ENCODE measurements at regions not wholly inside any gene's neighbourhood (a gene's known extent, or its start where the extent isn't known, plus 50 kb on each side); places are given as distances from the start of the nearest gene placed in this dataset.

DNA sequence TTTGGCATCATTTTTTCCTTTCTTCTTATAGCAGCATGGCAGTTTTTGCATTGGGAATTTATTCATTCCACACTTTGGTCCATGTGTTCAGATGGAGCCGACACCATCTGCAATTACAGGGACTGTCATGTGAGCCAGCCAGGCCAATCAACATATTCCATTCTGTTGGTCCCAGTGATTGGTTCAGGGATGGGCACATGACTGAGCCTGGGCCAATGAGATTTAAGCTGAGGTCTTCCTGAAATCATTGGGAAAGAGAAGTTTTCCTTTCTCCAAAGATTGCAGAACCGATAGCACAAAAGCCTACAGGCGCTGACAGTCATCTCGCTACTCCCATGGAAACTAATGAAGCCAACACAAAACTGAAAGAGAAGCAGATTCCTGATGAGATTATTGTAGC is 841.5 kb upstream of the TMEM132C start:
- no peak for DNase-seq

DNA sequence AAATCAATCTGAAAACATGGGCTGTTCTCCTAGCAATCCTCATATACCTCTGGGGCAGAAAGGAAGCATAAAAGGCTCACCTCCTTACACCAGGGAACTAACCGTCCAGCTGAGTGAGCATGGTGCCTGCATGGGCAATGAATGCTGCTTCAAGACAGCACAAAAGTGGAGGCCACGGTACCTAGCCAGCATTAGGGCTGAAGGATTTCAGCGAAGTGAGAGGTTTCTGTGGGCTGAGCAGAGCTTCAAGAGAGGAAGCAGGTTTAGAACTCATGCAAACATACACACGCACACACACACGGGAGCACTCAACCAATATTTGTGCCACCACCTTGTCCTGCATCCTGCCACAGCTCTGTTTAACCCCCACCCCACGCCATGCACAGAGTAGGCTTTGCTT is 838.5 kb upstream of the TMEM132C start:
- DNase-seq: no peak

DNA sequence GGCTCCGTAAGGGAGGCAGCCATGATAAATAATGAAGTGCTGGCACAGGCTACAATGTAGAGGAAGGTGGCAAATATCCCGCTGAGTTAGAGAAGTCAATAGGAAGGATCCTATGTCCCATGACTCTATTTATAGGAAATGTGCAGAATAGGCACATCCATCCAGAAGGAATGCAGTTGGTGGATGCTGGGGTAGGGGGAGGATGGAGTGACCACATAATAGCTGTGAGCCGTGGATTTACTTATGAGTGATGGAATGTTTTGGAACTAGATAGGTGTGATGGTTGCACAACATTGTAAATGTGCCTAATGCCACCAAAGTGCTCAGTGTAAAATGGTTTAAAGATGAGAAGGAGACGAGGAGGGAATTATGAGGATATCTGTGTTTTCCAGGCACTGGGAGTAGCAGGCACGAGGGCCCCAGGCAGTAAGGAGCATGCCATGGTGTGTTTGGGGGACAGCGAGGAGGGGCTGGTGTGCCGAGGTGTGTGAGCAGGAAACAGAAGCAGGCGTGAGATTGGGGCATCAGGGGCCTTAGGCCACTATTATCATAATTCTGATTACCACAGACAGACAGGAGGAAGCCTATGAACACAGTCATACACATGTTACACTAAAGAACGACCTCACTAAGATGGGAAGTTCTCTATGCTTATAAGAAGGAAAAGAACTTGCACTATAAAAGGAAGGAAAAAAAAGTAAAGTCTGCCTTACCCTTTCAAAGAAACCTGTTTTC is 837.3 kb upstream of the TMEM132C start:
- no peak for DNase-seq

DNA sequence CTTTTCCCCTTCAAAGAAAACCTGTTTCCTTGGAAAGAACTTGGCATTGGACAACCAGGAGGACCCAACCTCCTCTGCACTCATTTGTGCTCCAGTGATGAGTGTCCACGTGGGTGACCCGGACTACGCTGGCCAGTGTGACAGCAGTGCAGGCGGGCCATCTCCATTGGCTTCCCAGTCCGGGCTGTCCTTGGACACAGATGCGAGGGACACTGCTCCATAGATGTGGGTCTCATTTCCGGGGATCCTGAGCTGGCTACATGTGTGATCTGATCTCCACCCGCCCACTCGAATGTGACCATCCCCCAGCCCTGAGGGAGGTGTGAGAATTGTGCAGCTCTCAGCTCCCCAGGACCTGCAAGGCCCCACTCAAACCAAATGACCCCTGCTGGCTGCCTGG is 836.6 kb upstream of the TMEM132C start:
- no peak for DNase-seq

DNA sequence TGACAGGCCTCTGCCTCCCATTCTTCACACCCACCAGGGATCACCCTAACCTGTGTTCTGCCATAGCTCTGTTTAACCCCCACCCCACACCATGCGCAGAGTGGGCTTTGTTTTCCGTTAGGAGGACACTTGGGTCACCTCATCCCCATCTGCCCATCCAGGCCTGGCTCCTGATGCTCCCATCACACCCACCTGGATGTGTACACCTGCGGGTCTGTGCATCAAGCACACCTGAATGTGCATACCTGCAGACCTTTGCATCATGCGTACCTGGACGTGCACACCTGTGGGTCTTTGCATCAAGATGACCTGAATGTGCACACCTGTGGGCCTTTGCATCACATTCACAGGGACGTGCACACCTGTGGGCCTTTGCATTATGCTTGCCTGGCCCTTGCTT is 835.8 kb upstream of the TMEM132C start:
- no peak for DNase-seq

DNA sequence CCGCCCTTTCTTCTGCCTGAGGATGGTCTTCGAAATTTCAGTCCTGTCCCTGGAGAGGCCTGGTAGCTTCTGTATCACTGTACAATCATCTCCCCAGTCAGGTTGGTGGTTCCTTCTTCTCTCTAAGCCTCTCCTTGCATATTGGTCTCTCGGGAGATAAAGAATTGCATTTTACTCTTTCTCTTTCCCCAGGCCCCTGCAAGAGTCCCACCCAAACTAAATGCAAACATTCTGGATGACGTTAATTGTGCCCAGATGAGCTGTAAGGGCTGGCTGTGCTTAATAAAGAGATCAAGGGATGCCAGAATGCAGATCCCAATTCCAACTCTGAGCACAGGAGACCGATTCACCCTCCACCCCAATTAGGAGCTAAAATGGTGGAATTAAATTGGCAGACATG is 835.4 kb upstream of the TMEM132C start:
- no peak for DNase-seq

DNA sequence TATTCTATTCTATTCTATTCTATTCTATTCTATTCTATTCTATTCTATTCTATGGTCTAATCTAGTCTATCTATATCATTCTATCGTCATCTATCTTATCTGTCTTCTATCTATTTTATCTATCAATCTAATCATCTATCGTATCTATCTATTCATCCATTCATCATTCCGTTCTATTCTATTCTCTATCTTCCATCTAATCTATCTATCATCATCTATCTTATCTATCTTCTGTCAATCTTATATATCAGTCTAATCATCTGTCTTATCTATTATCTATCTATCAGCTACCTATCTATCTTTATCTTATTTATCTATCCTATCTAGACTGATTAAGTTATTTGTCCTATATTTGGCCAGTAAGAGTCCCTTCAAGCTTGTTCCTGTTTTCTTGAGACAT is 831.5 kb upstream of the TMEM132C start:
- DNase-seq: no peak

DNA sequence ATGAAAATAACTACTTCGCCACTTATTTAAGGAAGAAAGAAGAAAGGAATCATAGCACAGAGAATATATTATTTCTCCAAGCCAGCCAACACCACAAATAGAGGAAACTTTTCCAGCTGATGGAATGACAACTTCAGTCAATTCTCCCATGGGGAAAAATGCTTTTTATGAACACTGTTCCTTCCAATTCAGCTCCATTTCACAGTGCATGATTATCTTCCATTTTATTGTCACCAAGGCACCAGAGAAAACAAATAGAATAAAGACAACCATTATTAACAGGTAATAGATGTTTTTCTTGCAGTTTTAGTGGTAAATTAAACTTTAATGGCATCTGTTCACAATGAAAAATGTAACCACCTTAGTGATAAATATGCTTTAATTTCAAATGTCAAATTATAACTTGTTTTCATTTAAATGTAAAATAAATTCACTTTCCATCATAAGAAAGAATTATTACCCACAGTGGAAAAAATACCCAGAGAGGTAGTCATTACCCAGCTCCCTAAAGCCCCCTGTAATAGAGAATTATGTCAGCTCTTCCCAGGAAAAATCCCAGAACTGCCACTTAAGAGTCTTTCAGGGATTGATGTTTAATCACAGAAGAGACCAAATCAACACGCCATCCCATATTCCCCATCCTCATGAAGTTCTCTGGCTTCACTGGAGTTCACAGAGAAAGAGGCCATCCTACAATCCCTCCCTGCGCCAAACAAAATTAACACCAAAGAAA is 828.3 kb upstream of the TMEM132C start:
- DNase-seq: no peak

DNA sequence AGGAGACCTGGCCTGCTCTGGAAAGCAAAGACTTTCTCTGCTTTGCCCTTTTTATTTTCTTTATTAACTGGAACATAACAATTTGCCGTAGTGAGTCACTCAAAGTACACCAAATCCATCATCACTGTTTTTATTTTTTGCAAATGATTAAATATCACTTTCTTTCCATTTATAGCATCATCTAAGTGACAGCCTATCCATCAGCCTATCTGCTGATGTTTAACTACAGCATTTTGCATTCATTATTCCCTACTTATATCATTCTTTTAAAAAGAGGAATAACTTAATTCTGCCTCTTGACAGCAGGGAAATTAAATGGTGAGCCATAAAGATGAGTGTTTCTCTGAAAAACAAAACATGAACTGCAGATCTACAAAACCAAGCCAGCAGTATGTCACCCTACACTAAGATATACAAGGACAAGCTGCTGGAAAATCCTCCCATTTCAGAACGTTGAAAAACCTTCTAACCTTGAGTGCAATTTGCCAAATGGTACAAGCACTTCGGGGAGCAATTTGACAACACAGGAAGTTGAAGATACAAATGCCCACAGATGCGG is 821.3 kb upstream of the TMEM132C start:
- DNase-seq: no peak

DNA sequence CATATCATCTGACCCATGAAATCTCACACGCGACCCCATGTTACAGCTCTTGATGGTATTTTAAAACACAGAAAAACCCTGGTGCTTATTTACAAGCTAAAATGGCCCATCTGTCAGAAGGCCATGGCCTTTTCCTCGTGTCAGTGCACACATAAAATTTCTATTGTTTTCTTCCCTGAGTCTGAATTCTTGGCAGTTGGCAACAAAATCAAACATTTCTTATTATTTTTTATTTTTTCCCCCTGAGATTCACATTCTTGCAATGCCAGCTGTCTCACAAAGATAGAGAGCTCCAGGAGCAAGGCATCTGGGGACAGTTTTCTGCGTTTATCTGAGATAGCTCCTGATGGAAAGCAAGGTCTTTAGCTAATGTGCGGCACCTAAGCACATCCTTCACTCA is 818.1 kb upstream of the TMEM132C start:
- no peak for DNase-seq

DNA sequence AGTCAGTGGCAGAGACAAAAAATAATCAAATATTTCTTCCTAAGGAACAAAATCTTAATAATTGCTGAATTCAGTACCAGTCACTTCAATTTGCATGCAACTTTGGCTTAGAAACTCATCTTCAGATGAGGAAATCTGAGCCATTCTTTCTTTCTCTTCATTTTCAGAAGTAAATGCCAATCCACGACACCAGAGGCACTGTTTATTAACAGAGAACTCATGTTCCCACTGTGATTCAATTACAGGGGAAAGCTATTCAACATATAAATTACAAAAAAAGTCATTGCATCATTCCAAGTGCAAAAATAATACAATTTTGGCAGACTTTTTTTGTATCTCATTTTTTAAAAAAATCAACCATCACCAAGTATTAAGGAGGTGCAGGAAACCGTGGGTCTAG is 816.1 kb upstream of the TMEM132C start:
- DNase-seq: no peak

DNA sequence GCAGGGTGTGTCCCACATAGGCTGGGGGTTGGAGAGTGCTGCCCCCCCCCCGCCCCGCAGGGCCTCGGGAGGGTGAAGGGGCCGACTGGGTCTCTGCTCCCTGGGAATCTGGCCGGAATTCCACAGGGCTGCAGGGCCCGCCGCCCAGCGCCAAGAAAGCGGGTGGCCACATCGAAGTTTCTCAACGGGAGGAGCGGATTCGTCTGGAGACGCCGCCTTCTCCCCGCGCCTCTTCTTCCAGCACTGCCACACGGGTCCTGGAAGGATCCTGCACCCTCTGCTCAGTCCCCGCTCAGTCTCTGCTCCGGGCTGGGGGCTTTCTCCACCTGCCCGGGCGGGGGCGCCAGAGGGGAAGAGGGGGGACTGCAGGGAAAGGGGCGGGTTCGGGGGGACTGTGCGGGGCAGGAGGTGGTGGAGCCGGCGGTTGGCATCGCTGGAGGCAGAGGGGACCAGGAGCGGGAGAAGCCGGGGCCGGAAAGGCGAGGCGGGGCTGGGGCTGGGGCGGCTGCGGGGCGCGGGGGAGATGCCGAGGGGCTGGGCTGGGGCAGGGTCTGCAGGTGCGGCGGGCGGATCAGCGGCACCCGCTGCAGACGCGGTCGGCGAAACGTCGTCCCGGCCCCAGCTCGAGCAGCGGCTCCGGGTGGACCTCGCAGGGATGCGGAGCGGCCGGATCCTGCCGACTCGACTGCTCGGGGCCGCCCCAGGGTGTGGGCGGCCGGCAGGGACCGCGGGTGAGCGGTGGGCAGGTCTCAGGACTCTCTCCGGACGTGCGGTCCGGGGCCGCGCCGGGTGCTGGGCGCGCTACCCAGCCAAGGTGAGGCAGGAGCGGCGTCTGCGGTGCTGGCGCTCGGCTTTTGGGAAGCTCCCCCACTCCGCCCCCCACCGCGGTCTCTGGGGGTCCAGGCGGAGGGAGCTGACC is 811.4 kb upstream of the TMEM132C start:
- DNase-seq: no peak

DNA sequence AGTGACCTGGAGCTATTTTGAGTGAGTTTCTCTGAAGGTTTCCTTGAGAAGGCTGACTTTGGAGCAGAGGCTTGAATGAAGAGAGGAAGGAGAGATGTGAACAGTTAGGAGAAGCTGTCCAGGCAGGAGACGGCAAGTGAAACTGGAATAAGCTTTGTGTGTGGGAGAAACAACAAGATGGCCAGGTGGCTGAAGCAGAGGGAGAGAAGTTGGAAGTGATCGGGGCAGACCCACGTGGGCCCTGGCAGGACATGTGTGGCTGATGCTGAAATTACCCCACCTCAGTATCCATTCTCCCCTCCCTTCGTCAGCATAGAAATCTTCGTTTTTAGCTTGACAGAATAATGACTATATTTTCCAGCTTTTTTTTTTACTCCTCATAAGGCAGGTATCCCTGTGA is 809.2 kb upstream of the TMEM132C start:
- DNase-seq: no peak

DNA sequence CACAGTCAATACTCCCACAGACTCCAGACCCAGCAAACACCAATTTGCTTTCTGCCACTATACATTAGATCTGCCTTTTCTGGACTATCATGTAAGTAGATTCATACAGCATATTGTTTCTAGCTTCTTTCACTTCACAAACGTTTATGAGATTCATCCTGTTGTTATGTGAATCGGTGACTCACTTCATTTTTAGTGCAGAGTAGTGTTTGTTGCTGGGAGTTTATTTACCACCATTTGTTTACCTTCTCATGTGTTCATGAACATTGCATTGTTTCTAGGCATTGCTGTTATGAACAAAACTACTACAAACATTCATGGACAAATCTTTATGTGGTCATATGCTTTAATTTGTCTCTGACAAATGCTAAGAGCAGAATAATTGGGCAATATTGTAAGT is 807.8 kb upstream of the TMEM132C start:
- no peak for DNase-seq

DNA sequence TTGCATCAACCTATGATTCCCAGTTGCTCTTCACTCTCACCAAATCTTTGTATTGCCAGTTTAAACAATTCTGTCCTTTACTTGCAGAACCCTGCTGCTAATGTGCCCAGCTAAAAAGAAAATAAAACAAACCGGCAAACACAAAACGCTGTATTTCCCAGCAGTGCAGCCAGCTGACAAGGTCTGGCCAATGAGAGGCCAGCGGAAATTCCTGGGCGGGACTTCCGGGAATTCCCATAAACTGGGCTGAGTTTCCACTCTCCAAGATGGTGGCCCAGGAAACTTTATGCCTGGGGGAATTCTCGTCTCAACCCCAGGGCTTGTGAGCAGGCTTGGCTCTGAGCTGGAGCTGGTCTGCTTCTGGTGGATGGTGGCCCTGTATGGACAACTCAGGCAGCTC is 807.3 kb upstream of the TMEM132C start:
- no peak for DNase-seq

DNA sequence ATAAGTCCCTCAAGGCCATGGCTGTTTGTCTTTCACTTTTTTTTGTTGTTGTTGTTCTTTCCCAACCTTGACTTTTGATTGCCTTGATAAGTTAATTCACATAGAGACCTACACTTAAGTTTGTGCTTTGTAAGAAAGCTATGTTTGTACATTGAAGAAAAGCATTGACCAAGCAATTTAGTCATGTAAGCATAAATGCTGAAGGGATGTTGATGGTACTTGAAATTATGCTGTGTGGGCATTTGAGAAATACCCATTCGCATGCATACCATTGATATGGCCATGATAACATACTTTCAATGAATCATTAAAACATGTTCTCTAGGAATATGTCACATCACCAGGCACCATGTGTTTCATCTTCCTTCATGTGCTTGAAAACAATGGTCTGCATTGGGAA is 803.7 kb upstream of the TMEM132C start:
- no peak for DNase-seq

DNA sequence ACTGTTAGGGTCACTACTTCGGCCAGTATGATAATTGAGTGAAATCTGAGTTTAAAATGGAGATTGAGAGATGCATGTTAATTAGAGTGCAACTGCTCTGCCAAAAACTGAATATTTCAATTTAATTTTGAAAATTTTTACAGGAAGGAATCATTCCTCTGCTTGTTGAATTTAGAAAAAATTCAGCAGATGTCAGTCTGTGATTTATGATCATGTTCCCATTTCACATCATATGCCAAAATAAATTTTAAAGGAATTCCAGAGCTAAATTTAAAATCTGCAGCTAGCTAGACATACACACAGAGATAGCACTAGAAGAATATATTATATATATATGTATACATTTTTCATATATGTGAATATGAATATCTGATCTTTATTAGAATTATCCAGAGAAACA is 797.6 kb upstream of the TMEM132C start:
- no peak for DNase-seq

DNA sequence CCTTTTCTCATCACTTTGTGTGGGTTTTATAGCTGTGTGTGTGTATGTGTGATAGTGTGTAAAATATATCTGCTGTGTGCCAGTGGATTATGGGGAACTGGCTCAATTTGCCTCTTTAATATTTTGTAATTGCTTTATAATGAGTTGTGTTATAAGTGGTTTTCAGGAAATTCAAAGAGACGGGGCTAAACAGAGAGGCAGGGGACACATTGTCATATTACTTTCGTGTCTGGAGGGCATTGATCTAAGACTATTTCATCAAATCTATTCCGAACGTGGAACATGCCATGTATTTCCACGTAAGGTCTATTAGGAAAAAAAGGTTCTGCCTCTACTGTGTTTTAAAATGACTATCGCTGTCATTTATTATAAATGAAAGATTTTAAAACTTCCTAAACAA is 793.2 kb upstream of the TMEM132C start:
- DNase-seq: no peak

DNA sequence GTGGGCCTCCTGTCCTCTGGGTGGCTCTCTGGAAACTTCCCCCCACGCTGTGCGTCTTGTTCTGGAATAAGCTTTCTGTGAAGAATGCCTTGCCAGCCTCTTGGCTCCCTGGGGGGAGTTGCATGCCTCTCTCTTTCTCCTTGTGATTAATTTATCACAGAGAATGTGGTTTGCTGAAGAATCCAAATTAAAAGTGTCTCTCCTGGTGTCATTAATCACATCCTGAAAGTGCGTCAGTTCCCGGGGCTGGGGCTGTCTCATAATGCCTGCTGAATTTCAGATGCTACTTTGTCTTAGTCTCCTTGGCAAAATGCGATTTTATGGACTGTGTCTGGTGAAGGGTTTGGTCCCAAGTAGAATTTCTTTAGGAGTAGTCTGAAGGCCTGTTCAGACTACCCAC is 787.7 kb upstream of the TMEM132C start:
- DNase-seq: no peak

DNA sequence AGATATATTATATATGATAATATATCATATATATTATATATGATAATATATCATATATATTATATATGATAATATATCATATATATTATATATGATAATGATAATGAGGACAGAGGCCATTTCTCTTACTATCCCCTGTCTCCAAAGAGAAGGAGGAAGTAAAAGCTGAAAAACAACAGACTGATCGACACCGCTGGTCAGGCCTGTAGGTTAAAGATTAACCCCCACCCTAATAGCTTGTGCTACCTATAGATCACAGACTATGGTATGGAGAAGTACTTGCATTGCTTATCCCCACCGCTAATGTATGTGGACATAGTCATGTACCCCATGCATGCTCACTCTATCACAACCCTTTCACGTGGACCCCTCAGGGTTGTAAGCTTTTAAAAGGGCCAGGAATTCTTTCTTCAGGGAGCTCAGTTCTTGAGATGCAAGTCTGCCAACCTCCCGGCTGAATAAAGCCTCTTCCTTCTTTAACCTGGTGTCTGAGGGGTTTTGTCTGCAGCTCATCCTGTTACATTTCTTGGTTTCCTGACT is 786.1 kb upstream of the TMEM132C start:
- DNase-seq: no peak

DNA sequence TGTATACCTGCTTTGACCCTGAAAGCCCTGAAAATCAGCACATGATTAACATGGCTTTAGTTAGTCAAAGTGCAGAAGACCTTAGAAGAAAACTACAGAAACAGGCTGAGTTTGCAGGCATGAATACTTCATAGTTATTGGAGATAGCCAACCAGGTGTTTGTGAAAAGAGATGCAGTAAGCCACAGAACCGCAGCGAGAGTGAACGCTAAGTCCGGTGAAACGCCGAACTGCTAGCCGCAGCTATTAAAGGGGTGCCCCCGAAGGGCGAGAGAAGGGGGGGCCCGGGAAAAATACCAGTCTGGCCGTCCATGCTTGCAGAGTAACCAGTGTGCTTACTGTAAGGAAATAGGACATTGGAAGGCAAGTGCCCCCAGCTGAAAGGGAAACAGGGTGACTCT is 784.0 kb upstream of the TMEM132C start:
- DNase-seq: no peak

DNA sequence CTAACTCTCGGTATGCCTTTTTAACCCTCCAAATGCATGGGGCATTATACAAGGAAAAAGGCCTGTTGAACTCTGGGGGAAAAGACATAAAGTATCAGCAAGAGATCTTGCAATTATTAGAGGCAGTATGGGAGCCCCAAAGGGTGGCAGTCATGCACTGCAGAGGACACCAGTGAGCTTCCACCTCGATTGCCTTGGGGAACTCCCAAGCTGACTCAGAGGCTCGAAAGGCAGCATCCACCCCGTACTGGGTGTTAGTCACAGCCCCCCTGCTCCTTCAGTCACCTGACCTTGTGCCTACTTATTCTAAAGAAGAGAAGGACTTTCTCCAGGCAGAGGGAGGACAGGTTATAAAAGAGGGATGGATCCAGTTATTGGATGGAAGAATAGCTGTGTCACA is 781.4 kb upstream of the TMEM132C start:
- DNase-seq: no peak

Data from left kidney (tissue), 1 donor.